ENCODE measurements at regions not wholly inside any gene's neighbourhood (a gene's known extent, or its start where the extent isn't known, plus 50 kb on each side); places are given as distances from the start of the nearest gene placed in this dataset.

DNA sequence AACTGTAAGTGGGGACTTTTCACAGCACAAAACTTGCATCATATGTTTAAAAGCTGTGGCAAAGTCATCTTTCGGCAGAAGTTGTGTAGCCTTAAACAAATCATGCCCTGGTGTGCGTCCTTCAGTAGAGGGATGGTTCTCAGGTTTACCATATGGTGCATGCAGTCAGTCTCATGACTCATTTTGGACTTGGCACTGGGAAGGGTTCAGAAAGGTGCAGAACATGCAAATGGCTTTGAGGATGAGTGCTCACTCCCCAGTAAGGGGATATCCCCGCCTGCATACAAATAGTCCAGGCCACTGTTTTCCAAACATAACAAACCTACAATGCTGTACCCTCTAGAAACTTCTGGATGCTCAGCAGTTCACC lies 260.3 kb downstream of the NDUFS4 start:
- TF ChIP-seq RARB (CRISPR knock-in tag; IDR thresholded peaks at IDR 0.05) = no peak
- TF ChIP-seq PPARA (CRISPR knock-in tag; IDR thresholded peaks at IDR 0.05; ENCODE audit: borderline replicate concordance) = no peak
- no peak for TF ChIP-seq SNAI2 (CRISPR knock-in tag; IDR thresholded peaks at IDR 0.05)
- no peak for TF ChIP-seq ZNF70 (CRISPR knock-in tag; IDR thresholded peaks at IDR 0.05)
- TF ChIP-seq, protein P1, sequence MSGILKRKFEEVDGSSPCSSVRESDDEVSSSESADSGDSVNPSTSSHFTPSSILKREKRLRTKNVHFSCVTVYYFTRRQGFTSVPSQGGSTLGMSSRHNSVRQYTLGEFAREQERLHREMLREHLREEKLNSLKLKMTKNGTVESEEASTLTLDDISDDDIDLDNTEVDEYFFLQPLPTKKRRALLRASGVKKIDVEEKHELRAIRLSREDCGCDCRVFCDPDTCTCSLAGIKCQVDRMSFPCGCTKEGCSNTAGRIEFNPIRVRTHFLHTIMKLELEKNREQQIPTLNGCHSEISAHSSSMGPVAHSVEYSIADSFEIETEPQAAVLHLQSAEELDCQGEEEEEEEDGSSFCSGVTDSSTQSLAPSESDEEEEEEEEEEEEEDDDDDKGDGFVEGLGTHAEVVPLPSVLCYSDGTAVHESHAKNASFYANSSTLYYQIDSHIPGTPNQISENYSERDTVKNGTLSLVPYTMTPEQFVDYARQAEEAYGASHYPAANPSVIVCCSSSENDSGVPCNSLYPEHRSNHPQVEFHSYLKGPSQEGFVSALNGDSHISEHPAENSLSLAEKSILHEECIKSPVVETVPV (CRISPR knock-in tag; IDR thresholded peaks at IDR 0.05) = no peak
- TF ChIP-seq, protein P2, sequence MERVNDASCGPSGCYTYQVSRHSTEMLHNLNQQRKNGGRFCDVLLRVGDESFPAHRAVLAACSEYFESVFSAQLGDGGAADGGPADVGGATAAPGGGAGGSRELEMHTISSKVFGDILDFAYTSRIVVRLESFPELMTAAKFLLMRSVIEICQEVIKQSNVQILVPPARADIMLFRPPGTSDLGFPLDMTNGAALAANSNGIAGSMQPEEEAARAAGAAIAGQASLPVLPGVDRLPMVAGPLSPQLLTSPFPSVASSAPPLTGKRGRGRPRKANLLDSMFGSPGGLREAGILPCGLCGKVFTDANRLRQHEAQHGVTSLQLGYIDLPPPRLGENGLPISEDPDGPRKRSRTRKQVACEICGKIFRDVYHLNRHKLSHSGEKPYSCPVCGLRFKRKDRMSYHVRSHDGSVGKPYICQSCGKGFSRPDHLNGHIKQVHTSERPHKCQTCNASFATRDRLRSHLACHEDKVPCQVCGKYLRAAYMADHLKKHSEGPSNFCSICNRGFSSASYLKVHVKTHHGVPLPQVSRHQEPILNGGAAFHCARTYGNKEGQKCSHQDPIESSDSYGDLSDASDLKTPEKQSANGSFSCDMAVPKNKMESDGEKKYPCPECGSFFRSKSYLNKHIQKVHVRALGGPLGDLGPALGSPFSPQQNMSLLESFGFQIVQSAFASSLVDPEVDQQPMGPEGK (CRISPR knock-in tag; IDR thresholded peaks at IDR 0.05; ENCODE audit: borderline replicate concordance) = no peak
